GM21619 (cell line): ENCODE measurements at regions not wholly inside any gene's neighbourhood (a gene's known extent, or its start where the extent isn't known, plus 50 kb on each side); places are given as distances from the start of the nearest gene placed in this dataset.
A peak's percentile ranks its signal among the peaks of the same experiment; 100 is the strongest.
"Not testable (repeated sequence)": the region's sequence is repeated elsewhere in the genome, so short reads cannot be mapped to it uniquely, and the experiment has no call there.

Source experiments
- ATAC-seq: cut with Tn5 transposase; IDR thresholded peaks from one replicate; pipeline ENCODE4 v1.9.1; 2021; ENCODE audit not compliant: unreplicated experiment

- ATAC-seq = no peak
Observed at GRCh38 chr3:109982201-109982600, 644.9 kb upstream of the DPPA4 start.

GRCh38 chr3:109984976-109985375, 647.6 kb upstream of the DPPA4 start:
- ATAC-seq = no peak

- no peak for ATAC-seq
Observed at GRCh38 chr3:109985943-109986555, 648.7 kb upstream of the DPPA4 start.

- ATAC-seq = no peak
Observed at GRCh38 chr3:109994853-109995252, 657.5 kb upstream of the DPPA4 start.

GRCh38 chr3:109995377-109995776, 658.0 kb upstream of the DPPA4 start:
- no peak for ATAC-seq

GRCh38 chr3:110001905-110002304, 664.6 kb upstream of the DPPA4 start:
- not testable (repeated sequence) for ATAC-seq

GRCh38 chr3:110006913-110007312, 669.6 kb upstream of the DPPA4 start:
- no peak for ATAC-seq

GRCh38 chr3:110015231-110015963, 678.1 kb upstream of the DPPA4 start:
- ATAC-seq = peak; percentile 56

GRCh38 chr3:110016235-110016815, 679.0 kb upstream of the DPPA4 start:
- ATAC-seq = no peak

GRCh38 chr3:110017304-110017703, 680.0 kb upstream of the DPPA4 start:
- no peak for ATAC-seq

- ATAC-seq = no peak
Observed at GRCh38 chr3:110021659-110022058, 684.3 kb upstream of the DPPA4 start.

- not testable (repeated sequence) for ATAC-seq
Observed at GRCh38 chr3:110023022-110023421, 685.7 kb upstream of the DPPA4 start.

GRCh38 chr3:110026421-110026820, 689.1 kb upstream of the DPPA4 start:
- ATAC-seq = no peak

- ATAC-seq = no peak
Observed at GRCh38 chr3:110027446-110028080, 690.2 kb upstream of the DPPA4 start.

GRCh38 chr3:110031975-110032374, 694.6 kb upstream of the DPPA4 start:
- no peak for ATAC-seq

- no peak for ATAC-seq
Observed at GRCh38 chr3:110059431-110059830, 722.1 kb upstream of the DPPA4 start.

- ATAC-seq = no peak
Observed at GRCh38 chr3:110062716-110063115, 725.4 kb upstream of the DPPA4 start.

GRCh38 chr3:110063178-110063577, 725.8 kb upstream of the DPPA4 start:
- no peak for ATAC-seq

GRCh38 chr3:110066206-110066605, 728.9 kb upstream of the DPPA4 start:
- no peak for ATAC-seq

- ATAC-seq = no peak
Observed at GRCh38 chr3:110067527-110067926, 730.2 kb upstream of the DPPA4 start.

GRCh38 chr3:110069761-110070160, 732.4 kb upstream of the DPPA4 start:
- ATAC-seq = no peak
